Glomerular visceral epithelial cell (primary cell): ENCODE measurements at regions not wholly inside any gene's neighbourhood (a gene's known extent, or its start where the extent isn't known, plus 50 kb on each side); places are given as distances from the start of the nearest gene placed in this dataset.
"Not testable (repeated sequence)": the region's sequence is repeated elsewhere in the genome, so short reads cannot be mapped to it uniquely, and the experiment has no call there.

Experiments used
- DNase-seq: peaks from one replicate; pipeline ENCODE4 v3.0.0-alpha.2; 2016; ENCODE audit errors: extremely low spot score

GRCh38 chr1:3992103-3992556 lies 92.1 kb upstream of the C1orf174 start:
- peak; percentile 3 for DNase-seq

- no peak for DNase-seq
Observed at GRCh38 chr1:3992746-3993145, 92.7 kb upstream of the C1orf174 start.

GRCh38 chr1:3993619-3994375 lies 93.7 kb upstream of the C1orf174 start:
- DNase-seq, result no peak

GRCh38 chr1:3995141-3995780 lies 95.2 kb upstream of the C1orf174 start:
- no peak for DNase-seq

- no peak for DNase-seq
Observed at GRCh38 chr1:3996846-3997705, 97.0 kb upstream of the C1orf174 start.

GRCh38 chr1:3998086-3998485 lies 98.0 kb upstream of the C1orf174 start:
- no peak for DNase-seq

GRCh38 chr1:3999514-3999913 lies 99.4 kb upstream of the C1orf174 start:
- DNase-seq, result not testable (repeated sequence)

- no peak for DNase-seq
Observed at GRCh38 chr1:3999941-4000735, 100.1 kb upstream of the C1orf174 start.

- no peak for DNase-seq
Observed at GRCh38 chr1:4000811-4001251, 100.8 kb upstream of the C1orf174 start.

GRCh38 chr1:4001461-4001860 lies 101.4 kb upstream of the C1orf174 start:
- DNase-seq, result no peak

- no peak for DNase-seq
Observed at GRCh38 chr1:4002061-4002521, 102.0 kb upstream of the C1orf174 start.

GRCh38 chr1:4002741-4003140 lies 102.7 kb upstream of the C1orf174 start:
- DNase-seq, result no peak

GRCh38 chr1:4003846-4004505 lies 103.9 kb upstream of the C1orf174 start:
- no peak for DNase-seq

- no peak for DNase-seq
Observed at GRCh38 chr1:4004635-4005430, 104.8 kb upstream of the C1orf174 start.

- no peak for DNase-seq
Observed at GRCh38 chr1:4005431-4005830, 105.4 kb upstream of the C1orf174 start.

- DNase-seq, result no peak
Observed at GRCh38 chr1:4006676-4007374, 106.8 kb upstream of the C1orf174 start.

- DNase-seq, result no peak
Observed at GRCh38 chr1:4010284-4010683, 110.2 kb upstream of the C1orf174 start.

- DNase-seq, result no peak
Observed at GRCh38 chr1:4010814-4011605, 110.9 kb upstream of the C1orf174 start.
